Right lobe of liver (tissue), 6 donors: ENCODE measurements at regions not wholly inside any gene's neighbourhood (a gene's known extent, or its start where the extent isn't known, plus 50 kb on each side); places are given as distances from the start of the nearest gene placed in this dataset.

Experiments used
- ATAC-seq, 4 donors: fragments of 200-7000 bp; cut with Tn5 transposase; one replicate each; pipeline ENCODE4 v1.9.1; 2020; ENCODE audit warnings: mild to moderate bottlenecking in 4 of 4, moderate library complexity in 4 of 4
- DNase-seq, 3 donors: peaks; one replicate each; pipeline ENCODE4 v3.0.0-alpha.2; 2020
- H3K27ac ChIP-seq, 3 donors: fragments of 200-600 bp; one replicate each; pipeline ENCODE4 v1.8.0; 2022
- H3K27me3 ChIP-seq, 2 donors: fragments of 200-600 bp; one replicate each; pipeline ENCODE4 v1.8.0; 2022
- H3K36me3 ChIP-seq, 4 donors: fragments of 200-600 bp; sonication (generic) in 1 of 4; one replicate each; pipeline versions ENCODE4 v1.5.1 to v1.8.0; 2017 to 2022; ENCODE audit warnings: control low read depth in 1 of 4
- H3K4me1 ChIP-seq, 4 donors: fragments of 200-600 bp; sonication (generic) in 1 of 4; one replicate each; pipeline versions ENCODE4 v1.5.1 to v1.8.0; 2017 to 2022; ENCODE audit warnings: control low read depth in 1 of 4
- H3K4me3 ChIP-seq, 3 donors: fragments of 200-600 bp; one replicate each; pipeline ENCODE4 v1.8.0; 2022
- H3K9me3 ChIP-seq, 4 donors: fragments of 200-600 bp; sonication (generic) in 1 of 4; one replicate each; pipeline versions ENCODE4 v1.5.1 to v1.8.0; 2017 to 2022; ENCODE audit warnings: control low read depth in 1 of 4
- CTCF ChIP-seq, 4 donors: fragments of 200-600 bp in 3 of 4; fragments of 450-650 bp in 1 of 4; IDR thresholded peaks; one replicate each; pipeline versions ENCODE4 v1.5.1 to v1.8.0; 2016 to 2022; ENCODE audit warnings: antibody characterized with exemption in 4 of 4, mild to moderate bottlenecking in 2 of 4
- POLR2A ChIP-seq: fragments of 450-650 bp; IDR thresholded peaks from one replicate; pipeline ENCODE4 v1.6.1; 2017; ENCODE audit warnings: antibody characterized with exemption, mild to moderate bottlenecking
- WGBS: methylation state at CpG from one replicate; pipeline ENCODE4 v1.1.6; 2018; ENCODE audit warnings: low coverage, low lambda C conversion rate; ENCODE audit not compliant: insufficient coverage; ENCODE audit errors: missing lambda C conversion rate; 5-methylcytosine and 5-hydroxymethylcytosine counted together
- intact Hi-C, 2 donors: fragments of 100-400 bp; cut with DNase I; formaldehyde crosslinking; loops; one replicate each; pipeline versions ENCODE4 v1.11.2 to v1.14.1; 2022
- donor health status: DM: no; HTN: yes; CAD: no.
- donor health status: DM: no; HTN: no; CAD: no.
- donor health status: DM: no; HTN: no; CAD: no.
- donor health status: DM: no; HTN: yes; CAD: no.
- donor health status: DM: no; HTN: yes; CAD: no.

- Histone ChIP-seq H3K27ac (no peak overlapping the region), H3K27me3 (no peaks in the 10 kb centered on the region), H3K9me3 (no peaks in the 10 kb centered on the region), H3K4me3 (no peak overlapping the region), H3K4me1 (no peaks in the 10 kb centered on the region), H3K36me3 (no peaks in the 10 kb centered on the region)
- no peak for DNase-seq
- TF ChIP-seq CTCF (IDR thresholded peaks at IDR 0.05), result no peak
- intact Hi-C loops, result no loop called here
- no peak for ATAC-seq
Measured at GRCh38 chr4:138399081-138399480, 156.9 kb upstream of the SLC7A11 start.

- Histone ChIP-seq H3K4me3 (no peak overlapping the region), H3K4me1 (no peaks in the 10 kb centered on the region), H3K27me3 (no peaks in the 10 kb centered on the region), H3K9me3 (no peaks in the 10 kb centered on the region), H3K36me3 (no peaks in the 10 kb centered on the region), H3K27ac (no peak overlapping the region)
- intact Hi-C loops, result no loop called here
- DNase-seq, result no peak
- ATAC-seq, result peak in 2 of 4 donors; percentile 29 to 58
- TF ChIP-seq CTCF (IDR thresholded peaks at IDR 0.05) (no peak), POLR2A (no peak)
Measured at GRCh38 chr4:138398322-138398721, 156.2 kb upstream of the SLC7A11 start.

- intact Hi-C loops, result no loop called here
- H3K4me3 ChIP-seq, result no peak overlapping the region
- no peaks in the 10 kb centered on the region for H3K4me1 ChIP-seq
- H3K27me3 ChIP-seq, result no peaks in the 10 kb centered on the region
- H3K27ac ChIP-seq, result no peak overlapping the region
- DNase-seq, result no peak
- no peak for ATAC-seq
- H3K9me3 ChIP-seq, result no peaks in the 10 kb centered on the region
- 38% methylated on average over 2 of the region's 2 CpGs for WGBS
- no peaks in the 10 kb centered on the region for H3K36me3 ChIP-seq
- TF ChIP-seq CTCF (IDR thresholded peaks at IDR 0.05) (no peak), POLR2A (no peak)
Measured at GRCh38 chr4:138393886-138394610, 151.9 kb upstream of the SLC7A11 start.

- H3K27ac ChIP-seq, result no peak overlapping the region
- no peak for DNase-seq
- no peaks in the 10 kb centered on the region for H3K27me3 ChIP-seq
- intact Hi-C loops, result no loop called here
- peak in 1 of 4 donors; percentile 18 for ATAC-seq
- 36% methylated on average over 4 of the region's 4 CpGs for WGBS
- H3K4me3 ChIP-seq, result no peak overlapping the region
- no peaks in the 10 kb centered on the region for H3K4me1 ChIP-seq
- no peaks in the 10 kb centered on the region for H3K9me3 ChIP-seq
- TF ChIP-seq CTCF (IDR thresholded peaks at IDR 0.05), result no peak
- TF ChIP-seq POLR2A, result no peak
- no peaks in the 10 kb centered on the region for H3K36me3 ChIP-seq
Measured at GRCh38 chr4:138392751-138393308, 150.7 kb upstream of the SLC7A11 start.
